ENCODE measurements at regions not wholly inside any gene's neighbourhood (a gene's known extent, or its start where the extent isn't known, plus 50 kb on each side); places are given as distances from the start of the nearest gene placed in this dataset.

DNA sequence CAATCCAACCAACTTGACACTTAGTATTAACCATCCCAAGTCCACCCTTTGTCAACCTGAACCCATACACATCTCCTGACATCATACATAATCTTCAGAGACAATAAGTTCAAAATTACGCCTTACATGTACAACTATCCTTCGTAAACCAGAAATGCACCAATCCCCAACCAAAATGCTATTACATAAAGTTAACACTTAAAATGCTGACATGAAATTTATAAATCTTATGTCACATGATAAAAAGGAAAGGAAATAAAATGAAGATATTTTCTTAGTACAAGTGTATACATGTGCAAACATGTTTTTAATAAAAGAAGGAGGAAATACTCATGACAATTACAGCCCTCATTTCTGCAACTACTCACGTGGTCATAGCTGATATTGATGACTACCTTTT is 95.0 kb downstream of the FCRL5 start:
- TF ChIP-seq EZH2 (IDR thresholded peaks at IDR 0.05; ENCODE audit: insufficient read depth, poor library complexity, severe bottlenecking): no peak
- no peak for TF ChIP-seq EZH2phosphoT487 (IDR thresholded peaks at IDR 0.05; ENCODE audit: insufficient read depth, low read depth)
